HepG2 (cell line): ENCODE measurements at regions not wholly inside any gene's neighbourhood (a gene's known extent, or its start where the extent isn't known, plus 50 kb on each side); places are given as distances from the start of the nearest gene placed in this dataset.
"Not testable (repeated sequence)": the region's sequence is repeated elsewhere in the genome, so short reads cannot be mapped to it uniquely, and the experiment has no call there.

Experiments
- AKNA ChIP-seq: sonication (generic); formaldehyde crosslinking; IDR thresholded peaks from 2 replicates; pipeline ENCODE4 v1.4.0; 2020; ENCODE audit warnings: missing genetic modification reagents, borderline replicate concordance
- ELF1 ChIP-seq: sonication (generic); formaldehyde crosslinking; IDR thresholded peaks from 2 replicates; pipeline ENCODE4 v1.4.0; 2020; ENCODE audit warnings: missing genetic modification reagents
- GLI4 ChIP-seq: sonication (generic); formaldehyde crosslinking; IDR thresholded peaks from 2 replicates; pipeline ENCODE4 v1.5.1; 2020; ENCODE audit warnings: missing genetic modification reagents, mild to moderate bottlenecking, moderate library complexity, borderline replicate concordance
- HOMEZ ChIP-seq: IDR thresholded peaks from 2 replicates; pipeline ENCODE4 v1.6.1; 2016; ENCODE audit warnings: low read depth
- KAT7 ChIP-seq: IDR thresholded peaks from 2 replicates; pipeline ENCODE4 v1.6.1; 2018; ENCODE audit warnings: borderline replicate concordance, missing compliant biosample characterization
- MAFF ChIP-seq: IDR thresholded peaks from 2 replicates; pipeline ENCODE4 v1.6.1; 2011; ENCODE audit warnings: low read depth, low read length, improper control_type of control experiment
- NR1H2 ChIP-seq: sonication (generic); formaldehyde crosslinking; IDR thresholded peaks from 2 replicates; pipeline ENCODE4 v1.8.1; 2022; ENCODE audit warnings: low read depth, missing genetic modification reagents, borderline replicate concordance
- POLR2A ChIP-seq, 2 experiments: IDR thresholded peaks; 2 replicates each; pipeline ENCODE4 v1.6.1; 2011; ENCODE audit warnings: low read depth in 2 of 2, low read length in 2 of 2, mild to moderate bottlenecking in 1 of 2, moderate library complexity in 1 of 2; ENCODE audit not compliant: insufficient read depth in 1 of 2
- REST ChIP-seq, 2 experiments: IDR thresholded peaks; 2 replicates each; pipeline ENCODE4 v1.6.1; 2011 to 2012; ENCODE audit warnings: low read length in 2 of 2, borderline replicate concordance in 1 of 2, low read depth in 1 of 2, mild to moderate bottlenecking in 1 of 2, moderate library complexity in 1 of 2
- SMAD9 ChIP-seq: sonication (generic); formaldehyde crosslinking; IDR thresholded peaks from 2 replicates; pipeline ENCODE4 v1.5.1; 2020; ENCODE audit warnings: mild to moderate bottlenecking, missing genetic modification reagents
- SNAPC4 ChIP-seq: sonication (generic); formaldehyde crosslinking; IDR thresholded peaks from 2 replicates; pipeline ENCODE4 v1.4.0; 2020; ENCODE audit warnings: mild to moderate bottlenecking, missing genetic modification reagents
- TBL1XR1 ChIP-seq: fragments of 150-350 bp; IDR thresholded peaks from 2 replicates; pipeline ENCODE4 v1.6.1; 2014; ENCODE audit warnings: borderline replicate concordance, low read length; ENCODE audit not compliant: partially characterized antibody
- ZNF543 ChIP-seq: sonication (generic); formaldehyde crosslinking; IDR thresholded peaks from 2 replicates; pipeline ENCODE4 v1.4.0; 2020; ENCODE audit warnings: mild to moderate bottlenecking, missing genetic modification reagents
- ZNF770 ChIP-seq: sonication (generic); formaldehyde crosslinking; IDR thresholded peaks from 2 replicates; pipeline ENCODE4 v1.5.0; 2020; ENCODE audit warnings: mild to moderate bottlenecking, missing genetic modification reagents

GRCh38 chr17:11150906-11151511, 90.0 kb upstream of the SHISA6 start:
- not testable (repeated sequence) for TF ChIP-seq ZNF543 (CRISPR knock-in tag); HOMEZ; SMAD9 (CRISPR knock-in tag); REST (IDR thresholded peaks at IDR 0.05; ENCODE audit: borderline replicate concordance in 1 of 2, low read depth in 1 of 2, low read length in 2 of 2); AKNA; POLR2A (IDR thresholded peaks at IDR 0.05; ENCODE audit: insufficient read depth in 1 of 2, low read depth in 2 of 2, low read length in 2 of 2); GLI4; SNAPC4; KAT7 (CRISPR knock-in tag); TBL1XR1; MAFF; NR1H2 (CRISPR knock-in tag); ZNF770; ELF1 (CRISPR knock-in tag)
